ENCODE measurements at regions not wholly inside any gene's neighbourhood (a gene's known extent, or its start where the extent isn't known, plus 50 kb on each side); places are given as distances from the start of the nearest gene placed in this dataset.

GRCh38 chr2:164427111-164427510 is 194.2 kb downstream of the GRB14 start:
- no peak for TF ChIP-seq CTCF (IDR thresholded peaks at IDR 0.05; ENCODE audit: control insufficient read depth, extremely low read depth, insufficient read depth)
- DNase-seq (ENCODE audit: low read depth), result no peak
- H3K4me3 ChIP-seq (ENCODE audit: low read depth, low read length), result no peak overlapping the region

GRCh38 chr2:164420787-164421186 is 200.5 kb downstream of the GRB14 start:
- no peak overlapping the region for H3K4me3 ChIP-seq (ENCODE audit: low read depth, low read length)
- no peak for DNase-seq (ENCODE audit: low read depth)
- no peak for TF ChIP-seq CTCF (IDR thresholded peaks at IDR 0.05; ENCODE audit: control insufficient read depth, extremely low read depth, insufficient read depth)

- DNase-seq (ENCODE audit: low read depth), result no peak
- no peak overlapping the region for H3K4me3 ChIP-seq (ENCODE audit: low read depth, low read length)
- TF ChIP-seq CTCF (IDR thresholded peaks at IDR 0.05; ENCODE audit: control insufficient read depth, extremely low read depth, insufficient read depth), result no peak
These were observed 208.5 kb downstream of the GRB14 start for GRCh38 chr2:164412831-164413230.

- H3K4me3 ChIP-seq (ENCODE audit: low read depth, low read length), result no peak overlapping the region
- no peak for TF ChIP-seq CTCF (IDR thresholded peaks at IDR 0.05; ENCODE audit: control insufficient read depth, extremely low read depth, insufficient read depth)
- DNase-seq (ENCODE audit: low read depth), result no peak
These were observed 231.9 kb downstream of the GRB14 start for GRCh38 chr2:164389411-164389810.

- H3K4me3 ChIP-seq (ENCODE audit: low read depth, low read length), result no peak overlapping the region
- no peak for TF ChIP-seq CTCF (IDR thresholded peaks at IDR 0.05; ENCODE audit: control insufficient read depth, extremely low read depth, insufficient read depth)
- no peak for DNase-seq (ENCODE audit: low read depth)
These were observed 232.8 kb downstream of the GRB14 start for GRCh38 chr2:164388511-164388910.

GRCh38 chr2:164386231-164386630 is 235.1 kb downstream of the GRB14 start:
- no peak for TF ChIP-seq CTCF (IDR thresholded peaks at IDR 0.05; ENCODE audit: control insufficient read depth, extremely low read depth, insufficient read depth)
- no peak overlapping the region for H3K4me3 ChIP-seq (ENCODE audit: low read depth, low read length)
- DNase-seq (ENCODE audit: low read depth), result no peak

GRCh38 chr2:164384434-164384833 is 236.8 kb downstream of the GRB14 start:
- no peak for DNase-seq (ENCODE audit: low read depth)
- TF ChIP-seq CTCF (IDR thresholded peaks at IDR 0.05; ENCODE audit: control insufficient read depth, extremely low read depth, insufficient read depth), result no peak
- H3K4me3 ChIP-seq (ENCODE audit: low read depth, low read length), result no peak overlapping the region
